ENCODE measurements at regions not wholly inside any gene's neighbourhood (a gene's known extent, or its start where the extent isn't known, plus 50 kb on each side); places are given as distances from the start of the nearest gene placed in this dataset.

GRCh38 chr2:221073326-221074049 lies 498.6 kb downstream of the EPHA4 start:
- Histone ChIP-seq H3K27ac (no peak overlapping the region), H3K4me3 (no peak overlapping the region), H3K36me3 (no peaks in the 10 kb centered on the region), H3K4me1 (no peaks in the 10 kb centered on the region), H3K9me3 (no peaks in the 10 kb centered on the region), H3K27me3 (no peaks in the 10 kb centered on the region)
- intact Hi-C loops (cut with DNase I) = no loop called here
- DNase-seq = no peak
- TF ChIP-seq, protein P1, sequence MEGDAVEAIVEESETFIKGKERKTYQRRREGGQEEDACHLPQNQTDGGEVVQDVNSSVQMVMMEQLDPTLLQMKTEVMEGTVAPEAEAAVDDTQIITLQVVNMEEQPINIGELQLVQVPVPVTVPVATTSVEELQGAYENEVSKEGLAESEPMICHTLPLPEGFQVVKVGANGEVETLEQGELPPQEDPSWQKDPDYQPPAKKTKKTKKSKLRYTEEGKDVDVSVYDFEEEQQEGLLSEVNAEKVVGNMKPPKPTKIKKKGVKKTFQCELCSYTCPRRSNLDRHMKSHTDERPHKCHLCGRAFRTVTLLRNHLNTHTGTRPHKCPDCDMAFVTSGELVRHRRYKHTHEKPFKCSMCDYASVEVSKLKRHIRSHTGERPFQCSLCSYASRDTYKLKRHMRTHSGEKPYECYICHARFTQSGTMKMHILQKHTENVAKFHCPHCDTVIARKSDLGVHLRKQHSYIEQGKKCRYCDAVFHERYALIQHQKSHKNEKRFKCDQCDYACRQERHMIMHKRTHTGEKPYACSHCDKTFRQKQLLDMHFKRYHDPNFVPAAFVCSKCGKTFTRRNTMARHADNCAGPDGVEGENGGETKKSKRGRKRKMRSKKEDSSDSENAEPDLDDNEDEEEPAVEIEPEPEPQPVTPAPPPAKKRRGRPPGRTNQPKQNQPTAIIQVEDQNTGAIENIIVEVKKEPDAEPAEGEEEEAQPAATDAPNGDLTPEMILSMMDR (IDR thresholded peaks at IDR 0.05) = no peak
- ATAC-seq = no peak

GRCh38 chr2:221074238-221074637 lies 497.9 kb downstream of the EPHA4 start:
- Histone ChIP-seq H3K36me3 (no peaks in the 10 kb centered on the region), H3K4me1 (no peaks in the 10 kb centered on the region), H3K9me3 (no peaks in the 10 kb centered on the region), H3K27ac (no peak overlapping the region), H3K4me3 (no peak overlapping the region), H3K27me3 (no peaks in the 10 kb centered on the region)
- intact Hi-C loops (cut with DNase I) = no loop called here
- TF ChIP-seq, protein P1 (IDR thresholded peaks at IDR 0.05) = no peak
- DNase-seq (no peak), ATAC-seq (no peak)

- no peak for DNase-seq
- intact Hi-C loops (cut with DNase I) = no loop called here
- ATAC-seq = peak; percentile 38
These were observed 496.9 kb downstream of the EPHA4 start for GRCh38 chr2:221075203-221075602.

GRCh38 chr2:221077251-221077650 lies 494.9 kb downstream of the EPHA4 start:
- Histone ChIP-seq H3K27me3 (no peaks in the 10 kb centered on the region), H3K36me3 (no peaks in the 10 kb centered on the region), H3K27ac (no peak overlapping the region), H3K9me3 (no peaks in the 10 kb centered on the region), H3K4me1 (no peaks in the 10 kb centered on the region), H3K4me3 (no peak overlapping the region)
- intact Hi-C loops (cut with DNase I) = no loop called here
- no peak for ATAC-seq
- TF ChIP-seq, protein P1 (IDR thresholded peaks at IDR 0.05) = no peak
- DNase-seq = no peak

More at GRCh38 chr2:221075203-221075602, 496.9 kb downstream of the EPHA4 start:
- H3K4me1 ChIP-seq = no peaks in the 10 kb centered on the region
- no peaks in the 10 kb centered on the region for H3K36me3 ChIP-seq
- no peak overlapping the region for H3K27ac ChIP-seq
- no peak overlapping the region for H3K4me3 ChIP-seq
- TF ChIP-seq, protein P1 (IDR thresholded peaks at IDR 0.05) = no peak
- no peaks in the 10 kb centered on the region for H3K9me3 ChIP-seq
- H3K27me3 ChIP-seq = no peaks in the 10 kb centered on the region

DNA sequence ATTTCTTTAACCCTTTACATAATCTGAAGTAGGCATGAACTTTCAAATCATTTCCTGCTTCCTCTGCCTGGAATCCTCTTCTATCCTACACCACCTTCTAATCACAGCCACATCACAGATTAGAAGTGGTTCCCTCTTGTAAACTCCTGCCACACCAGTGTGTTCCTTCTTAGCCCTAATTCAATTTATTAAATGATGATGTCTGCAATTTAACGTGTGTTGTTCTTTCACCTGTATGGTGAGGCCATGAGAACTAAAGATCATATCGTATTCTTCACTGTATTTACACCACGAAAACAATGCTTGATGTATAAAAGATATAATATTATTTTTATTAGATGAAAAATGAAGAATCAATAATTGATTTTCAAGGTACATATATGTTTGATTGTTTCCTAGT lies 494.3 kb downstream of the EPHA4 start:
- intact Hi-C loops (cut with DNase I) = no loop called here
- TF ChIP-seq, protein P1 (IDR thresholded peaks at IDR 0.05) = no peak
- DNase-seq (no peak), ATAC-seq (no peak)
- H3K9me3 ChIP-seq = no peaks in the 10 kb centered on the region
- H3K4me1 ChIP-seq = no peaks in the 10 kb centered on the region
- no peak overlapping the region for H3K27ac ChIP-seq
- H3K4me3 ChIP-seq = no peak overlapping the region
- no peaks in the 10 kb centered on the region for H3K27me3 ChIP-seq
- no peaks in the 10 kb centered on the region for H3K36me3 ChIP-seq

Measured in upper lobe of right lung (tissue), 1 donor.